HFFc6 (cell line): ENCODE measurements at regions not wholly inside any gene's neighbourhood (a gene's known extent, or its start where the extent isn't known, plus 50 kb on each side); places are given as distances from the start of the nearest gene placed in this dataset.
"Not testable (repeated sequence)": the region's sequence is repeated elsewhere in the genome, so short reads cannot be mapped to it uniquely, and the experiment has no call there.

ENCODE experiments used
- DNase-seq: peaks from one replicate; pipeline ENCODE4 v3.0.0-alpha.2; 2018
- H3K27ac Mint-ChIP-seq: 2 replicates; pipeline ENCODE4 v1.8.0; 2020; ENCODE audit warnings: mild to moderate bottlenecking, mixed read lengths
- H3K27me3 Mint-ChIP-seq: 2 replicates; pipeline ENCODE4 v1.8.0; 2021; ENCODE audit warnings: mild to moderate bottlenecking, moderate library complexity, mixed read lengths; ENCODE audit not compliant: insufficient read depth
- H3K36me3 Mint-ChIP-seq: 2 replicates; pipeline ENCODE4 v1.8.0; 2021; ENCODE audit warnings: low read depth, mixed read lengths
- H3K4me1 Mint-ChIP-seq: 2 replicates; pipeline ENCODE4 v1.8.0; 2020; ENCODE audit warnings: low read depth, mixed read lengths
- H3K4me3 Mint-ChIP-seq: 2 replicates; pipeline ENCODE4 v1.8.0; 2020; ENCODE audit warnings: mild to moderate bottlenecking, moderate library complexity, mixed read lengths
- H3K9me3 Mint-ChIP-seq: 2 replicates; pipeline ENCODE4 v1.8.0; 2020; ENCODE audit warnings: mild to moderate bottlenecking, mixed read lengths
- TF ChIP-seq, protein P1 (sequence below): fragments of 200-600 bp; sonication (generic); IDR thresholded peaks from 2 replicates; pipeline ENCODE4 v1.5.0; 2021; ENCODE audit warnings: antibody characterized with exemption, mild to moderate bottlenecking

DNA sequence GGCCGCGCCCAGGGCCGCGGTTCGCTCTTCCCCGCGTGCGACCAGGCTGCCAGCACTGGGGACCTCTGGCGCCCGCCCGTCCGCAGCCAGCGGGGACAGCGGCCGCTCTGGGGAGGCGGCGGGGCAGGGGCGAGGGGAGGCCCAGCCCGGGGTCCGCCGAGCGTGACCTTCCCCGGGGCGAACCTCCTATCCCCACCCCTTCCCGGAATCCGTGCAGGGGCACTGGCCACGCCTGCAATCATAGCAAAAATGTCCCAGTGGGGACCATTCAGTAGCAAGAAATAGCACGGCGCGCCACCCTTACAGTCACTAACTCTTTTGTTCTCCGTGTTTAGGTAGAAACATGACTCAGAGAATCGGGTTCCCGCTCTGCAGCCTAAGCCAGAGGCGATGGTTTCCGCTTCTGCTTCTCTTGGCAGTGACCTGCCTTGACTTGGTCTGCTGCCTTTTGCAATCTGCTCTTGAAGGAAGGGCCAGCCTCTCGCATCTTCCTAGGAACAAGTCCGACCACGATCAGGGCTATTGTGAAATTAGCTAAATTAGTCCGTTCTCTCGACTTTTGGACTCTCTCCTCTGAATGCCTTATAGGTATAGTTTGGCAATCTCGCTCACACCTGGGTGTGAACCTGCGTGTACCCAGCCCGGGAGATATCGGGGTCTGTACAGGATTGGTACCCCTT is 79.3 kb upstream of the ACBD5 start:
- no peak for DNase-seq
- TF ChIP-seq, protein P1, sequence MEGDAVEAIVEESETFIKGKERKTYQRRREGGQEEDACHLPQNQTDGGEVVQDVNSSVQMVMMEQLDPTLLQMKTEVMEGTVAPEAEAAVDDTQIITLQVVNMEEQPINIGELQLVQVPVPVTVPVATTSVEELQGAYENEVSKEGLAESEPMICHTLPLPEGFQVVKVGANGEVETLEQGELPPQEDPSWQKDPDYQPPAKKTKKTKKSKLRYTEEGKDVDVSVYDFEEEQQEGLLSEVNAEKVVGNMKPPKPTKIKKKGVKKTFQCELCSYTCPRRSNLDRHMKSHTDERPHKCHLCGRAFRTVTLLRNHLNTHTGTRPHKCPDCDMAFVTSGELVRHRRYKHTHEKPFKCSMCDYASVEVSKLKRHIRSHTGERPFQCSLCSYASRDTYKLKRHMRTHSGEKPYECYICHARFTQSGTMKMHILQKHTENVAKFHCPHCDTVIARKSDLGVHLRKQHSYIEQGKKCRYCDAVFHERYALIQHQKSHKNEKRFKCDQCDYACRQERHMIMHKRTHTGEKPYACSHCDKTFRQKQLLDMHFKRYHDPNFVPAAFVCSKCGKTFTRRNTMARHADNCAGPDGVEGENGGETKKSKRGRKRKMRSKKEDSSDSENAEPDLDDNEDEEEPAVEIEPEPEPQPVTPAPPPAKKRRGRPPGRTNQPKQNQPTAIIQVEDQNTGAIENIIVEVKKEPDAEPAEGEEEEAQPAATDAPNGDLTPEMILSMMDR, result no peak
- H3K27ac Mint-ChIP-seq, result no peak overlapping the region
- no peaks in the 10 kb centered on the region for H3K36me3 Mint-ChIP-seq
- H3K27me3 Mint-ChIP-seq, result peaks cover 6% of the 10 kb centered on the region
- H3K4me1 Mint-ChIP-seq, result no peaks in the 10 kb centered on the region; the same call in 1 of the 2 replicates
- no peaks in the 10 kb centered on the region for H3K9me3 Mint-ChIP-seq
- H3K4me3 Mint-ChIP-seq, result no peak overlapping the region

DNA sequence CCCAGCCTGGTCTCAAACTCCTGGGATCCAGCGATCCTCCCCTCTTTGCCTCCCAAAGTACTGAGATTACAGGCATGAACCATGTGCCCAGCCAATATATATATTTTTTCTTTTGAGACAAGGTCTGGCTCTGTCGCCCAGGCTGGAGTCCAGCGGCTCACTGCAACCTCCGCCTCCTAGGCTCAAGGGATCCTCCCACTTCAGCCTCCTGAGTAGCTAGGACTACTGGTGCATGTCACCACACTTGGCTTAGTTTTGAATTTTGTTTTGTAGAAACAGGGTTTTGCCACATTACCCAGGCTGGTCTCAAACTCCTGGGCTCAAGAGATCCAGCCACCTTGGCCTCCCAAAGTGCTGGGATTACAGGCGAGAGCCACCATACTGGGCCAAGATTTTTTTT is 78.5 kb upstream of the ACBD5 start:
- not testable (repeated sequence) for H3K4me1 Mint-ChIP-seq, DNase-seq, H3K4me3 Mint-ChIP-seq, H3K9me3 Mint-ChIP-seq, H3K27me3 Mint-ChIP-seq, H3K36me3 Mint-ChIP-seq, H3K27ac Mint-ChIP-seq

DNA sequence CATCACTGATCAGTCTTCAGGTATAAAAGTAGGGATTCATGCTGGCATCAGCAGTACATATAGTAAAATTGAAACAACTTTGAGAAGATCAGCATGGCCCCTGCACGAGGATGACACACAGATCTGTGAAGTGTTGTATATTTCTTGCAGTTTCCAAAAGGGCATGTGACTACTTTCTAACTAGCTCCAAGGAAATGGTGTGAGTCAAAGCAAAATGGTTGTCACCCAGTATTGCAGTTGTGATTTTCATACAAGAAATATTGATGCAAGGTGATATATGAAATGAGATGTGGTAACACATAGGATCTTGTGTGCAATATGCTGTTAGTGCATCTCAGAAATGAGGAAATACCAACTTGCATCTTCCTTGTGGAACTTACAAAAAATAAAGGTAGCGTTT is 74.5 kb upstream of the ACBD5 start:
- not testable (repeated sequence) for DNase-seq, H3K4me1 Mint-ChIP-seq, H3K27ac Mint-ChIP-seq, H3K4me3 Mint-ChIP-seq, H3K27me3 Mint-ChIP-seq, H3K36me3 Mint-ChIP-seq, H3K9me3 Mint-ChIP-seq

DNA sequence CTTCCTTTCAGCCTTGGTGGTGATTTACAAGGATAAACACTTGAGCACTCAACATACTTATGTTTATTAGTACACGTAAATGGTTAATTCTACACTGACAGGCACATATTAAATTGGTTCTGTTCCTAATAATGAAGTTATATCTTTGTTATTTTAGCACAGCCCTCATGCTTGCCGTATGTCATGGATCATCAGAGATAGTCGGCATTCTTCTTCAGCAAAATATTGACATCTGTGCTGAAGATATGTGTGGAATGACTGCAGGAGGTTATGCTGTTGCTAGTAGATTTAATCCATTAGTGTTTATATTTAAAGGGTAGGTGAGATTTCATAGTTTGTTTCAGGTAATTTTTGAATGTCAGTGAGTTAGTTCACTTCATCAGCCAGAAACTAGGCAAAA is 73.0 kb upstream of the ACBD5 start:
- H3K27me3 Mint-ChIP-seq, H3K36me3 Mint-ChIP-seq, H3K4me3 Mint-ChIP-seq, DNase-seq, H3K4me1 Mint-ChIP-seq, H3K9me3 Mint-ChIP-seq, H3K27ac Mint-ChIP-seq: not testable (repeated sequence)

DNA sequence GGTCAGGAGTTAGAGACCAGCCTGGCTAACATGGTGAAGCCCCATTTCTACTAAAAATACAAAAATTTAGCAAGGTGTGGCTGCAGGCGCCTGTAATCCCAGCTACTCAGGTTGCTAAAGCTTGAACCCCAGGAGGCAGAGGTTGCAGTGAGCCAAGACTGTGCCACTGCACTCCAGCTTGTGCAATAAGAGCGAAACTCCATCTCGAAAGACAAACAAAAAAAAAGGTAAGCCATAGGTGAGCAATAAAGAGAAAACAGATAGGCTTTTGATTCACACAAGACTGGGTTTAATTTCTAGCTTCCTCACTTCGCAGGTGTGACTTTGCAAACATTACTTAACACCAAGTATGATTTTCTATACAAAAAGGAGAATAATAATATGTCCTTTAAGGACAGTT is 72.3 kb upstream of the ACBD5 start:
- DNase-seq, result no peak
- peaks cover 2% of the 10 kb centered on the region for H3K27me3 Mint-ChIP-seq
- H3K27ac Mint-ChIP-seq, result no peak overlapping the region
- H3K9me3 Mint-ChIP-seq, result no peaks in the 10 kb centered on the region
- H3K36me3 Mint-ChIP-seq, result no peaks in the 10 kb centered on the region
- H3K4me3 Mint-ChIP-seq, result no peak overlapping the region
- H3K4me1 Mint-ChIP-seq, result no peaks in the 10 kb centered on the region
- TF ChIP-seq, protein P1, result no peak

DNA sequence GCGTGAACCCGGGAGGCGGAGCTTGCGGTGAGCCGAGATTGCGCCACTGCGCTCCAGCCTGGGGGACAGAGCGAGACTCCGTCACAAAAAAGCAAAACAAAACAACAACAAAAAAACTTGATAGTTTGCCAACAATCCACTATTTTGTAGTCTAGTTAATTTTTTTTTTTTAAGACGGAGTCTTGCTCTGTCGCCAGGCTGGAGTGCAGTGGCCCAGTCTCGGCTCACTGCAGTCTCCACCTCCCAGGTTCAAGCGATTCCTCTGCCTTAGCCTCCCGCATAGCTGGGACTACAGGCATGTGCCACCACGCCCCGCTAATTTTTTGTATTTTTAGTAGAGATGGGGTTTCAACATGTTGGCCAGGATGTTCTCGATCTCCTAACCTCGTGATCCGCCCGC is 71.2 kb upstream of the ACBD5 start:
- H3K36me3 Mint-ChIP-seq, DNase-seq, H3K9me3 Mint-ChIP-seq, H3K4me3 Mint-ChIP-seq, H3K27ac Mint-ChIP-seq, H3K4me1 Mint-ChIP-seq, H3K27me3 Mint-ChIP-seq: not testable (repeated sequence)

DNA sequence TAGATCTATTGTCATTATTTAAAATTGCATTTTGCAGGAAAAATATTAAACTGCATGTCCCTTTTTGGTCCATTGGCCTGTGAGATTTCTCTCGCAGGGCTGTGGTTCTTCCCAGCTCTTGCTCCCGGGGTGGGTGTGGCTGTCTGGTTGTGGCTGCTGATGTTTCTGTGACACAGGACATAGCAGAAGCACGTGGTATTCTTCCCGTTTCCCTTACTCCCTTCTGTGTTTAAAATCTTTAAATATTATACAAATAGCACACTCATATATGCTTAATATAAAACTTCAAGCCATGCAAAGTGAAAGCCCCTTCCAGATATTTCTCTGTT is 57.9 kb upstream of the ACBD5 start:
- not testable (repeated sequence) for H3K9me3 Mint-ChIP-seq, H3K36me3 Mint-ChIP-seq, H3K27ac Mint-ChIP-seq, DNase-seq, H3K4me1 Mint-ChIP-seq, H3K4me3 Mint-ChIP-seq
- peaks cover 17% of the 10 kb centered on the region for H3K27me3 Mint-ChIP-seq

DNA sequence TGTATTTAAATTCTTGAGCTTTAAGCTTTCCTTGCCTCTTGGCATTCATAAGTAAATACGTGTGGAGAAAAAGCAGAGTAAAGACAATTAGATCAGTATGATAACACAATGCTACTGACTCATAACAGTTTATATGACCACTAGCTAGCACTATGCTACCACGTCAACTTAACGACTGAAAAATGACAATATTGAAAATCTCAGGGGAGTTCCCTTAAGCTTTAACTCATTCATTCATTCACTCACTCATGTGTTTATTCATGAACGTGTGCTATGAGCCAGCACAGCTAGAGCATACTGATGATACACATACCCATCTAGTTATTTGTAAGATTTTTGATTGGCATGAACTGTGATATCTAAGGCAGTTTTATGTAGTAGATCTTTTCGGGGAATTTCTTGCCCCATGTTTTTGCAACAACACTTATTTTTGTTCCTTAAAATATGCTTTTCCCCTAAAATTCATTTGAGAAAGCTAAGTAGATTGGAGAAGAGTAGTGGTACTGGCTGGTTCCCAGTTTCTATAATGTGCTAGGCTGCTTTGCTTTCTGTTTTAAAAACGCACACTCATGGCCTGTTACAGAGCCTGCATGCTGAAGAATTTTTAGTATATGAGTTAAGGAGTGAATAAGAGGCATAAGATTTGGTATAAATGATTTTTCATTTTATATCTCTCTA is 57.4 kb upstream of the ACBD5 start:
- no peak for DNase-seq
- TF ChIP-seq, protein P1, result no peak
- no peak overlapping the region for H3K4me3 Mint-ChIP-seq
- no peaks in the 10 kb centered on the region for H3K9me3 Mint-ChIP-seq
- no peaks in the 10 kb centered on the region for H3K36me3 Mint-ChIP-seq
- H3K27ac Mint-ChIP-seq, result no peak overlapping the region
- no peaks in the 10 kb centered on the region for H3K4me1 Mint-ChIP-seq
- H3K27me3 Mint-ChIP-seq, result peaks cover 17% of the 10 kb centered on the region

DNA sequence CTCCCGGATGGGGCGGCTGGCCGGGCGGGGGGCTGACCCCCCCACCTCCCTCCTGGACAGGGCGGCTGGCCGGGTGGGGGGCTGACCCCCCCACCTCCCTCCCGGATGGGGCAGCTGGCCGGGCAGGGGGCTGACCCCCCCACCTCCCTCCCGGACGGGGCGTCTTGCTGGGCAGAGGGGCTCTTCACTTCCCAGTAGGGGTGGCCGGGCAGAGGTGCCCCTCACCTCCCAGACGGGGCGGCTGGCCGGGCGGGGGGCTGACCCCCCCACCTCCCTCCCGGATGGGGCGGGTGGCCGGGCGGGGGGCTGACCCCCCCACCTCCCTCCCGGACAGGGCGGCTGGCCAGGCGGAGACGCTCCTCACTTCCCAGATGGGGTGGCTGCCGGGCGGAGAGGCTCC is 55.7 kb upstream of the ACBD5 start:
- not testable (repeated sequence) for H3K27ac Mint-ChIP-seq, H3K4me3 Mint-ChIP-seq, H3K9me3 Mint-ChIP-seq, H3K36me3 Mint-ChIP-seq, H3K4me1 Mint-ChIP-seq, DNase-seq
- H3K27me3 Mint-ChIP-seq, result peaks cover 14% of the 10 kb centered on the region

DNA sequence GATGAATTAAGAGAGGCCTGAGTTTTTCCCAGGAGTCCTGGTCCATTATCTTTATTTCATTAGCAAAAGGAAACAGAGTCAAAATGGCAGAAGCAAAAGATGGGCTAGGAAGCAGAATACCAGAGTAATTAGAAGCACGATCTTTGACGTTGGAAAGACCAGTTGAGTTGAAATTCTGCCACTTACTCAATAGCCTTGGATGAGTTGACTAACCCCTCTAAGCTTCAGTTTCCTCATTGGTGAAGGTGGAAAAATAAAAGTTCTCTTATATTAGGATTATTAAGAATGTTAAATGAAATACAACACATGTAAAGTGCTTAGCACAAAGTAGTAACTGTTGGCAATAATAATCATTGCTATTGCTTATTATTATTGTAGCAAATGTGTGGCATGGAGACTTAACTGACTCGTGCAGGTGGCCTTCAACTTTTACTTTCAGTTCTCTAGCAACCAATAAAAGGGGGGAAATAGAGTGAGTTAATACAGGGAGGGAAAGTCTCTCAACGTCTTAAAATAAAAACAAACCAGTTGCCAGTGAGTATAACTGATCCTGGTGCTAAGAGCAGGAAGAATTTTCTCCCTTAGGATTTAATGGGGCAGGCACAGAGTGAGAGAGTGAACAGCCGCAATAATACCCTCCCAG is 50.8 kb upstream of the ACBD5 start:
- H3K27ac Mint-ChIP-seq, H3K4me1 Mint-ChIP-seq, DNase-seq, H3K9me3 Mint-ChIP-seq, H3K36me3 Mint-ChIP-seq, H3K27me3 Mint-ChIP-seq: not testable (repeated sequence)
- H3K4me3 Mint-ChIP-seq, result peak overlapping the region; percentile 52
